ENCODE measurements at regions not wholly inside any gene's neighbourhood (a gene's known extent, or its start where the extent isn't known, plus 50 kb on each side); places are given as distances from the start of the nearest gene placed in this dataset.

DNA sequence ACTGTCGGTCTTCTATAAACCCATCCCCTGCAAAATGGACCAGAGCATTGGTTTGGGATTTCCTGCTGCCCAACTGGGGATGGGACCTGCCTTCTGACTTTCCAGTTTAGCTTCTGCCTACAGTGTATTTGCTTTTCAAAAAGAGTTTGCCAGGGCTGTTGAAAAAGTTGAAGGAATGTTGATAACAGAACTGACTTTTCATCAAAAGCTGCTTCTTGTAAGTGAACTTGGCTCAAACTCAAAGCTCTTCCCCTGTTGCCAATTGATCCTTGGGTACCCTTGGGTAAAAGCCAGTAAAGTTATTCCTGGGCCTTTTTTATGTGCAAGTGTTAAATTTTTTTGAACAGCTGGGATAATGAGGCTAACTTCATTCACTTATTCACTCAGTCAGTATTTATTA is 142.9 kb upstream of the SLC30A5 start:
- H4K20me1 ChIP-seq (ENCODE audit: insufficient read depth, low read length) = no peaks in the 10 kb centered on the region
- no TSS peak for BruUV-seq (replicated peaks)
- DNase-seq (ENCODE audit: low spot score) (no peak), FAIRE-seq (no peak), ATAC-seq (no peak)
- WGBS (ENCODE audit: low lambda C conversion rate) = no CpG with 5 or more reads among the region's 1 CpG
- no peak overlapping the region for H3K27ac ChIP-seq (ENCODE audit: extremely low read length, insufficient read depth, low read length)
- H3K4me1 ChIP-seq (ENCODE audit: insufficient read depth, low read length) = no peaks in the 10 kb centered on the region
- no peak for TF ChIP-seq ZNF253 (CRISPR knock-in tag; IDR thresholded peaks at IDR 0.05; ENCODE audit: borderline replicate concordance)
- H3K4me2 ChIP-seq (ENCODE audit: low read depth, low read length) = no peak overlapping the region
- intact Hi-C loops (cut with micrococcal nuclease; ENCODE audit: unreplicated experiment) = no loop called here
- no peak overlapping the region for H3K9ac ChIP-seq (ENCODE audit: insufficient read depth, low read depth, low read length)
- in situ Hi-C loops (cut with HindIII; ENCODE audit: extremely low pct_ligation_motif_present, low pct_unique_long_range_greater_than_20kb) = no loop called here
- CTCF ChIA-PET (ENCODE audit: low intra/inter-chr PET ratio, low total read pairs) = no interaction called here
- H3K36me3 ChIP-seq (replicated peaks in 1 of 2; ENCODE audit: control insufficient read depth in 1 of 2, insufficient read depth in 2 of 2, low read length in 2 of 2) = no peaks in the 10 kb centered on the region
- POLR2A ChIA-PET = no interaction called here
- no peaks in the 10 kb centered on the region for H3K9me3 ChIP-seq (ENCODE audit: low read length)
- no peak overlapping the region for H2AFZ ChIP-seq (ENCODE audit: low read length)
- no peaks in the 10 kb centered on the region for H3K79me2 ChIP-seq (ENCODE audit: insufficient read depth, low read length)
- H3K4me3 ChIP-seq (replicated peaks in 1 of 3; ENCODE audit: insufficient read depth in 1 of 3, low read depth in 2 of 3, low read length in 3 of 3) = no peak overlapping the region
- peaks cover 0 to 6% of the 10 kb centered on the region in 2 experiments; a peak in 1 of 5 replicates for H3K27me3 ChIP-seq (ENCODE audit: control insufficient read depth in 1 of 2, insufficient read depth in 2 of 2, low read length in 2 of 2)

DNA sequence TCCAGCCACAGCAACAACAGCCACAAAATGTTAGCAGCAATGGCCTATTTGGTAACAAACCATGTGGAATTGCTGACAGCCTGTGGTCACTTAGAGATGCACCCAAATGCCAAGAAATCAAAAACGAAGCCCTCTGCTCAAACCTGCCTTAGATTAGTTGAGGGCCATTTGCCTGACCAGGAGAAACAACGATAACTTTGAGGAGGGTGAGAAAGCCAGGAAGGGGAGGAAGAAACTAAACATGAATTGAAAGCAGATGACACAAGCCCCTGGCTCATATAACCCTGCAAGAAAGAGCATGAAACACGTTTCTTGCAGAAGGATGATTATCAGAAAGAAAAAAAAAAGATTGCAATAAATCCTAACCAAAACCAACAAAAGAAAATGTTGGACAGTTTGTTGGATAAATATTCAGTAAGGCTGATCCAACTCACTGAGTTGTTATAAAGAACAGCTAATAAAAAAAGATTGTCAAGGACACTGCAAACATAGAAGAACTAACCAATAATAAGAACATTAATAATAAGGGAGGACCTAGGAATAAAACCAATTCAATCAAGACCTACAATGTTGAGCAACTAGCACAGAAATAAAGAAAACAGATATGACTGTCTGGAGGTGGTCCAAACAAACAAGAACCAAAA is 140.5 kb upstream of the SLC30A5 start:
- FAIRE-seq (no peak), DNase-seq (ENCODE audit: low spot score) (no peak), ATAC-seq (no peak)
- Histone ChIP-seq H3K4me1 (ENCODE audit: insufficient read depth, low read length) (no peaks in the 10 kb centered on the region), H3K27ac (ENCODE audit: extremely low read length, insufficient read depth, low read length) (no peak overlapping the region), H3K4me2 (ENCODE audit: low read depth, low read length) (no peak overlapping the region), H2AFZ (ENCODE audit: low read length) (no peak overlapping the region), H3K9ac (ENCODE audit: insufficient read depth, low read depth, low read length) (no peak overlapping the region), H3K9me3 (ENCODE audit: low read length) (no peaks in the 10 kb centered on the region), H3K27me3 (ENCODE audit: control insufficient read depth in 1 of 2, insufficient read depth in 2 of 2, low read length in 2 of 2) (no peaks in the 10 kb centered on the region; a peak in 1 of 5 replicates), H3K79me2 (ENCODE audit: insufficient read depth, low read length) (no peaks in the 10 kb centered on the region), H3K36me3 (replicated peaks in 1 of 2; ENCODE audit: control insufficient read depth in 1 of 2, insufficient read depth in 2 of 2, low read length in 2 of 2) (no peaks in the 10 kb centered on the region), H4K20me1 (ENCODE audit: insufficient read depth, low read length) (no peaks in the 10 kb centered on the region), H3K4me3 (replicated peaks in 1 of 3; ENCODE audit: insufficient read depth in 1 of 3, low read depth in 2 of 3, low read length in 3 of 3) (no peak overlapping the region)
- POLR2A ChIA-PET = no interaction called here
- 3% methylated on average over 3 of the region's 3 CpGs for WGBS (ENCODE audit: low lambda C conversion rate)
- in situ Hi-C loops (cut with HindIII; ENCODE audit: extremely low pct_ligation_motif_present, low pct_unique_long_range_greater_than_20kb) (no loop called here), intact Hi-C loops (cut with micrococcal nuclease; ENCODE audit: unreplicated experiment) (no loop called here)
- no TSS peak for BruUV-seq (replicated peaks)
- CTCF ChIA-PET (ENCODE audit: low intra/inter-chr PET ratio, low total read pairs) = no interaction called here
- TF ChIP-seq ZNF543 (CRISPR knock-in tag; IDR thresholded peaks at IDR 0.05) (no peak), SYNCRIP (IDR thresholded peaks at IDR 0.05; ENCODE audit: insufficient read depth, low read depth, low read length) (no peak), RORA (CRISPR knock-in tag; IDR thresholded peaks at IDR 0.05) (no peak), ZC3H4 (CRISPR knock-in tag; IDR thresholded peaks at IDR 0.05; ENCODE audit: borderline replicate concordance) (no peak), MED13 (CRISPR knock-in tag; IDR thresholded peaks at IDR 0.05) (no peak)
- TF ChIP-seq, protein P1, sequence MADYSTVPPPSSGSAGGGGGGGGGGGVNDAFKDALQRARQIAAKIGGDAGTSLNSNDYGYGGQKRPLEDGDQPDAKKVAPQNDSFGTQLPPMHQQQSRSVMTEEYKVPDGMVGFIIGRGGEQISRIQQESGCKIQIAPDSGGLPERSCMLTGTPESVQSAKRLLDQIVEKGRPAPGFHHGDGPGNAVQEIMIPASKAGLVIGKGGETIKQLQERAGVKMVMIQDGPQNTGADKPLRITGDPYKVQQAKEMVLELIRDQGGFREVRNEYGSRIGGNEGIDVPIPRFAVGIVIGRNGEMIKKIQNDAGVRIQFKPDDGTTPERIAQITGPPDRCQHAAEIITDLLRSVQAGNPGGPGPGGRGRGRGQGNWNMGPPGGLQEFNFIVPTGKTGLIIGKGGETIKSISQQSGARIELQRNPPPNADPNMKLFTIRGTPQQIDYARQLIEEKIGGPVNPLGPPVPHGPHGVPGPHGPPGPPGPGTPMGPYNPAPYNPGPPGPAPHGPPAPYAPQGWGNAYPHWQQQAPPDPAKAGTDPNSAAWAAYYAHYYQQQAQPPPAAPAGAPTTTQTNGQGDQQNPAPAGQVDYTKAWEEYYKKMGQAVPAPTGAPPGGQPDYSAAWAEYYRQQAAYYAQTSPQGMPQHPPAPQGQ (CRISPR knock-in tag; IDR thresholded peaks at IDR 0.05; ENCODE audit: borderline replicate concordance) = no peak
- TF ChIP-seq, protein P2, sequence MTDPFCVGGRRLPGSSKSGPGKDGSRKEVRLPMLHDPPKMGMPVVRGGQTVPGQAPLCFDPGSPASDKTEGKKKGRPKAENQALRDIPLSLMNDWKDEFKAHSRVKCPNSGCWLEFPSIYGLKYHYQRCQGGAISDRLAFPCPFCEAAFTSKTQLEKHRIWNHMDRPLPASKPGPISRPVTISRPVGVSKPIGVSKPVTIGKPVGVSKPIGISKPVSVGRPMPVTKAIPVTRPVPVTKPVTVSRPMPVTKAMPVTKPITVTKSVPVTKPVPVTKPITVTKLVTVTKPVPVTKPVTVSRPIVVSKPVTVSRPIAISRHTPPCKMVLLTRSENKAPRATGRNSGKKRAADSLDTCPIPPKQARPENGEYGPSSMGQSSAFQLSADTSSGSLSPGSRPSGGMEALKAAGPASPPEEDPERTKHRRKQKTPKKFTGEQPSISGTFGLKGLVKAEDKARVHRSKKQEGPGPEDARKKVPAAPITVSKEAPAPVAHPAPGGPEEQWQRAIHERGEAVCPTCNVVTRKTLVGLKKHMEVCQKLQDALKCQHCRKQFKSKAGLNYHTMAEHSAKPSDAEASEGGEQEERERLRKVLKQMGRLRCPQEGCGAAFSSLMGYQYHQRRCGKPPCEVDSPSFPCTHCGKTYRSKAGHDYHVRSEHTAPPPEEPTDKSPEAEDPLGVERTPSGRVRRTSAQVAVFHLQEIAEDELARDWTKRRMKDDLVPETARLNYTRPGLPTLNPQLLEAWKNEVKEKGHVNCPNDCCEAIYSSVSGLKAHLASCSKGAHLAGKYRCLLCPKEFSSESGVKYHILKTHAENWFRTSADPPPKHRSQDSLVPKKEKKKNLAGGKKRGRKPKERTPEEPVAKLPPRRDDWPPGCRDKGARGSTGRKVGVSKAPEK (CRISPR knock-in tag; IDR thresholded peaks at IDR 0.05; ENCODE audit: borderline replicate concordance) = no peak
- TF ChIP-seq, protein P3, sequence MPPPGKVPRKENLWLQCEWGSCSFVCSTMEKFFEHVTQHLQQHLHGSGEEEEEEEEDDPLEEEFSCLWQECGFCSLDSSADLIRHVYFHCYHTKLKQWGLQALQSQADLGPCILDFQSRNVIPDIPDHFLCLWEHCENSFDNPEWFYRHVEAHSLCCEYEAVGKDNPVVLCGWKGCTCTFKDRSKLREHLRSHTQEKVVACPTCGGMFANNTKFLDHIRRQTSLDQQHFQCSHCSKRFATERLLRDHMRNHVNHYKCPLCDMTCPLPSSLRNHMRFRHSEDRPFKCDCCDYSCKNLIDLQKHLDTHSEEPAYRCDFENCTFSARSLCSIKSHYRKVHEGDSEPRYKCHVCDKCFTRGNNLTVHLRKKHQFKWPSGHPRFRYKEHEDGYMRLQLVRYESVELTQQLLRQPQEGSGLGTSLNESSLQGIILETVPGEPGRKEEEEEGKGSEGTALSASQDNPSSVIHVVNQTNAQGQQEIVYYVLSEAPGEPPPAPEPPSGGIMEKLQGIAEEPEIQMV (CRISPR knock-in tag; IDR thresholded peaks at IDR 0.05; ENCODE audit: low read depth) = no peak
- TF ChIP-seq, protein P4, sequence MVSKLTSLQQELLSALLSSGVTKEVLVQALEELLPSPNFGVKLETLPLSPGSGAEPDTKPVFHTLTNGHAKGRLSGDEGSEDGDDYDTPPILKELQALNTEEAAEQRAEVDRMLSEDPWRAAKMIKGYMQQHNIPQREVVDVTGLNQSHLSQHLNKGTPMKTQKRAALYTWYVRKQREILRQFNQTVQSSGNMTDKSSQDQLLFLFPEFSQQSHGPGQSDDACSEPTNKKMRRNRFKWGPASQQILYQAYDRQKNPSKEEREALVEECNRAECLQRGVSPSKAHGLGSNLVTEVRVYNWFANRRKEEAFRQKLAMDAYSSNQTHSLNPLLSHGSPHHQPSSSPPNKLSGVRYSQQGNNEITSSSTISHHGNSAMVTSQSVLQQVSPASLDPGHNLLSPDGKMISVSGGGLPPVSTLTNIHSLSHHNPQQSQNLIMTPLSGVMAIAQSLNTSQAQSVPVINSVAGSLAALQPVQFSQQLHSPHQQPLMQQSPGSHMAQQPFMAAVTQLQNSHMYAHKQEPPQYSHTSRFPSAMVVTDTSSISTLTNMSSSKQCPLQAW (CRISPR knock-in tag; IDR thresholded peaks at IDR 0.05) = no peak

Data from HepG2 (cell line).